ENCODE measurements at regions not wholly inside any gene's neighbourhood (a gene's known extent, or its start where the extent isn't known, plus 50 kb on each side); places are given as distances from the start of the nearest gene placed in this dataset.

GRCh38 chr20:55266361-55266760 is 739.0 kb downstream of the CBLN4 start:
- WGBS: 85% methylated on average over 1 of the region's 1 CpG
- no peak for ATAC-seq

GRCh38 chr20:55264703-55265239 is 740.5 kb downstream of the CBLN4 start:
- Histone ChIP-seq H3K4me3 (ENCODE audit: low read length) (no peak overlapping the region), H3K27ac (ENCODE audit: low read length) (no peak overlapping the region), H3K27me3 (ENCODE audit: control insufficient read depth, insufficient read depth) (no peaks in the 10 kb centered on the region), H3K4me1 (ENCODE audit: control insufficient read depth, insufficient read depth, low read length) (no peaks in the 10 kb centered on the region), H3K9me3 (ENCODE audit: control insufficient read depth, low read length) (no peaks in the 10 kb centered on the region)
- no peak for DNase-seq
- 64% methylated on average over 2 of the region's 2 CpGs for WGBS
- intact Hi-C loops (cut with DNase I): no loop called here
- no peak for ATAC-seq

More at GRCh38 chr20:55266361-55266760, 739.0 kb downstream of the CBLN4 start:
- H3K27me3 ChIP-seq (ENCODE audit: control insufficient read depth, insufficient read depth): no peaks in the 10 kb centered on the region
- H3K4me3 ChIP-seq (ENCODE audit: low read length): no peak overlapping the region
- no peak for DNase-seq
- intact Hi-C loops (cut with DNase I): no loop called here
- no peak overlapping the region for H3K27ac ChIP-seq (ENCODE audit: low read length)
- no peaks in the 10 kb centered on the region for H3K4me1 ChIP-seq (ENCODE audit: control insufficient read depth, insufficient read depth, low read length)
- no peaks in the 10 kb centered on the region for H3K9me3 ChIP-seq (ENCODE audit: control insufficient read depth, low read length)

- no peak for ATAC-seq
- DNase-seq: no peak
- Histone ChIP-seq H3K27me3 (ENCODE audit: control insufficient read depth, insufficient read depth) (no peaks in the 10 kb centered on the region), H3K9me3 (ENCODE audit: control insufficient read depth, low read length) (no peaks in the 10 kb centered on the region), H3K27ac (ENCODE audit: low read length) (no peak overlapping the region), H3K4me1 (ENCODE audit: control insufficient read depth, insufficient read depth, low read length) (peaks cover 2% of the 10 kb centered on the region), H3K4me3 (ENCODE audit: low read length) (no peak overlapping the region)
- intact Hi-C loops (cut with DNase I): no loop called here
- 32% methylated on average over 2 of the region's 2 CpGs for WGBS
These were observed 746.8 kb downstream of the CBLN4 start for GRCh38 chr20:55258559-55258958.

- intact Hi-C loops (cut with DNase I): no loop called here
- 86% methylated on average over 6 of the region's 6 CpGs for WGBS
- no peak for DNase-seq
- Histone ChIP-seq H3K27me3 (ENCODE audit: control insufficient read depth, insufficient read depth) (no peaks in the 10 kb centered on the region), H3K27ac (ENCODE audit: low read length) (no peak overlapping the region), H3K9me3 (ENCODE audit: control insufficient read depth, low read length) (no peaks in the 10 kb centered on the region), H3K4me3 (ENCODE audit: low read length) (no peak overlapping the region), H3K4me1 (ENCODE audit: control insufficient read depth, insufficient read depth, low read length) (peaks cover 2% of the 10 kb centered on the region)
- ATAC-seq: no peak
These were observed 750.3 kb downstream of the CBLN4 start for GRCh38 chr20:55255016-55255415.

- Histone ChIP-seq H3K27me3 (ENCODE audit: control insufficient read depth, insufficient read depth) (no peaks in the 10 kb centered on the region), H3K27ac (ENCODE audit: low read length) (no peak overlapping the region), H3K4me1 (ENCODE audit: control insufficient read depth, insufficient read depth, low read length) (peaks cover 2% of the 10 kb centered on the region), H3K9me3 (ENCODE audit: control insufficient read depth, low read length) (no peaks in the 10 kb centered on the region), H3K4me3 (ENCODE audit: low read length) (no peak overlapping the region)
- DNase-seq (peak in 1 of 3 donors; percentile 34), ATAC-seq (peak; percentile 96 to 97)
- intact Hi-C loops (cut with DNase I): no loop called here
- WGBS: 7% methylated on average over 1 of the region's 1 CpG
These were observed 751.5 kb downstream of the CBLN4 start for GRCh38 chr20:55253781-55254180.

- 30% methylated on average over 5 of the region's 5 CpGs for WGBS
- H3K4me3 ChIP-seq (ENCODE audit: low read length): no peak overlapping the region
- H3K27me3 ChIP-seq (ENCODE audit: control insufficient read depth, insufficient read depth): no peaks in the 10 kb centered on the region
- H3K27ac ChIP-seq (ENCODE audit: low read length): peak overlapping the region; percentile 54
- peaks cover 2% of the 10 kb centered on the region for H3K4me1 ChIP-seq (ENCODE audit: control insufficient read depth, insufficient read depth, low read length)
- intact Hi-C loops (cut with DNase I): no loop called here
- DNase-seq (peak in 1 of 3 donors; percentile 15), ATAC-seq (peak; percentile 52 to 62)
- no peaks in the 10 kb centered on the region for H3K9me3 ChIP-seq (ENCODE audit: control insufficient read depth, low read length)
These were observed 752.8 kb downstream of the CBLN4 start for GRCh38 chr20:55252521-55252920.

- ATAC-seq: no peak
- H3K4me3 ChIP-seq (ENCODE audit: low read length): no peak overlapping the region
These were observed 754.1 kb downstream of the CBLN4 start for GRCh38 chr20:55251170-55251569.

GRCh38 chr20:55242853-55243252 is 762.5 kb downstream of the CBLN4 start:
- ATAC-seq (no peak), DNase-seq (no peak)
- no peaks in the 10 kb centered on the region for H3K9me3 ChIP-seq (ENCODE audit: control insufficient read depth, low read length)
- intact Hi-C loops (cut with DNase I): no loop called here
- H3K27ac ChIP-seq (ENCODE audit: low read length): no peak overlapping the region
- H3K4me1 ChIP-seq (ENCODE audit: control insufficient read depth, insufficient read depth, low read length): no peaks in the 10 kb centered on the region
- H3K27me3 ChIP-seq (ENCODE audit: control insufficient read depth, insufficient read depth): no peaks in the 10 kb centered on the region
- no peak overlapping the region for H3K4me3 ChIP-seq (ENCODE audit: low read length)

More at GRCh38 chr20:55251170-55251569, 754.1 kb downstream of the CBLN4 start:
- WGBS: 95% methylated on average over 22 of the region's 22 CpGs
- H3K27me3 ChIP-seq (ENCODE audit: control insufficient read depth, insufficient read depth): no peaks in the 10 kb centered on the region
- DNase-seq: no peak
- no peak overlapping the region for H3K27ac ChIP-seq (ENCODE audit: low read length)
- no peaks in the 10 kb centered on the region for H3K9me3 ChIP-seq (ENCODE audit: control insufficient read depth, low read length)
- intact Hi-C loops (cut with DNase I): no loop called here
- peaks cover 2% of the 10 kb centered on the region for H3K4me1 ChIP-seq (ENCODE audit: control insufficient read depth, insufficient read depth, low read length)

- intact Hi-C loops (cut with DNase I): no loop called here
- ATAC-seq: peak in 1 of 2 donors; percentile 26
- 32% methylated on average over 1 of the region's 1 CpG for WGBS
- Histone ChIP-seq H3K27me3 (ENCODE audit: control insufficient read depth, insufficient read depth) (no peaks in the 10 kb centered on the region), H3K4me3 (ENCODE audit: low read length) (no peak overlapping the region), H3K27ac (ENCODE audit: low read length) (no peak overlapping the region), H3K4me1 (ENCODE audit: control insufficient read depth, insufficient read depth, low read length) (no peaks in the 10 kb centered on the region), H3K9me3 (ENCODE audit: control insufficient read depth, low read length) (no peaks in the 10 kb centered on the region)
- DNase-seq: no peak
These were observed 763.9 kb downstream of the DOK5 start for GRCh38 chr20:55239269-55239668.

GRCh38 chr20:55232647-55233046 is 757.3 kb downstream of the DOK5 start:
- 93% methylated on average over 1 of the region's 1 CpG for WGBS
- intact Hi-C loops (cut with DNase I): no loop called here
- no peak overlapping the region for H3K27ac ChIP-seq (ENCODE audit: low read length)
- H3K9me3 ChIP-seq (ENCODE audit: control insufficient read depth, low read length): no peaks in the 10 kb centered on the region
- DNase-seq (no peak), ATAC-seq (no peak)
- H3K4me3 ChIP-seq (ENCODE audit: low read length): no peak overlapping the region
- no peaks in the 10 kb centered on the region for H3K27me3 ChIP-seq (ENCODE audit: control insufficient read depth, insufficient read depth)
- no peaks in the 10 kb centered on the region for H3K4me1 ChIP-seq (ENCODE audit: control insufficient read depth, insufficient read depth, low read length)

- DNase-seq: no peak
- Histone ChIP-seq H3K4me1 (ENCODE audit: control insufficient read depth, insufficient read depth, low read length) (no peaks in the 10 kb centered on the region), H3K27me3 (ENCODE audit: control insufficient read depth, insufficient read depth) (no peaks in the 10 kb centered on the region), H3K9me3 (ENCODE audit: control insufficient read depth, low read length) (no peaks in the 10 kb centered on the region), H3K4me3 (ENCODE audit: low read length) (no peak overlapping the region), H3K27ac (ENCODE audit: low read length) (no peak overlapping the region)
- intact Hi-C loops (cut with DNase I): no loop called here
- no peak for ATAC-seq
- WGBS: 44% methylated on average over 1 of the region's 1 CpG
These were observed 754.1 kb downstream of the DOK5 start for GRCh38 chr20:55229451-55229850.

All from right cardiac atrium (tissue), 5 donors.